ENCODE measurements at regions not wholly inside any gene's neighbourhood (a gene's known extent, or its start where the extent isn't known, plus 50 kb on each side); places are given as distances from the start of the nearest gene placed in this dataset.

DNA sequence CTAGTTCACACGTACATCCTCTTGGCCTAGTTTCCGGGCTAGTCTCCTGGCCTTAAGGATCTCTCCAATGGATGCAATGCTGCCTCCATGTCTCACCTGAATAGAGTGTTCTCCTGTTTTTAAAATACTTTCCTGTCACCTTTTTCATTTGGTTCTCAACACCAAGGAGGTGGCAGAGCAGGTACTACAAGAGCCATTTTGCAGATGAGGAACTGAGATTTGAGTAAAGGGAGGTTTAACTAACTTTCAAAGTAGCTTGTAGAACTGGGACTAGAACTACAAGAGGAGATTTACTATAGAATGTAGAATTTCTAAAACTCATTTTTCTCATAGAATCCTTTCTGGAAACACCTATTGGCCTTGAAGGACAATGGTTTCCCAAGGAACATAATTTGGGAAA, 97.6 kb upstream of the AP1S2 start:
- Histone ChIP-seq H3K9me3 (ENCODE audit: control insufficient read depth, low read depth, low read length) (no peaks in the 10 kb centered on the region), H3K18ac (ENCODE audit: insufficient read length, low read depth, low read length) (no peak overlapping the region), H2AK5ac (ENCODE audit: insufficient read length, low read length) (no peak overlapping the region), H2BK5ac (ENCODE audit: insufficient read length, low read length) (no peak overlapping the region), H4K20me1 (ENCODE audit: control insufficient read depth, insufficient read depth, insufficient read length) (no peaks in the 10 kb centered on the region), H3K27ac (ENCODE audit: insufficient read length, low read depth, low read length) (no peak overlapping the region), H4K91ac (ENCODE audit: insufficient read length, low read depth, low read length) (no peak overlapping the region), H3T11ph (ENCODE audit: low read length) (no peak overlapping the region), H2BK20ac (ENCODE audit: low read depth, low read length, poor library complexity, severe bottlenecking) (no peak overlapping the region), H3K4me1 (ENCODE audit: insufficient read depth, low read length) (peaks cover 4% of the 10 kb centered on the region; the same call in 1 of the 2 replicates), H4K8ac (replicated peaks; ENCODE audit: insufficient read length, low read depth, low read length) (no peak overlapping the region), H2BK15ac (ENCODE audit: low read depth, low read length) (no peak overlapping the region), H4K5ac (ENCODE audit: insufficient read length, low read depth, low read length) (no peak overlapping the region), H3K4ac (ENCODE audit: low read depth, low read length) (no peak overlapping the region), H3K14ac (ENCODE audit: insufficient read depth, low read length) (no peak overlapping the region), H3K9ac (ENCODE audit: extremely low read depth, insufficient read length, low read length) (no peak overlapping the region), H2AFZ (ENCODE audit: low read length) (no peak overlapping the region), H3K56ac (ENCODE audit: insufficient read length, low read depth, low read length) (no peak overlapping the region), H3K23me2 (ENCODE audit: insufficient read length, low read depth, low read length, poor library complexity, severe bottlenecking) (no peaks in the 10 kb centered on the region), H3K23ac (ENCODE audit: insufficient read length, low read depth, low read length) (no peak overlapping the region), H3K79me1 (ENCODE audit: insufficient read depth, low read depth, low read length, poor library complexity, severe bottlenecking) (no peaks in the 10 kb centered on the region), H3K4me2 (ENCODE audit: insufficient read depth, insufficient read length, low read length) (no peak overlapping the region), H3K79me2 (ENCODE audit: insufficient read depth, low read length) (no peaks in the 10 kb centered on the region), H3K27me3 (ENCODE audit: insufficient read depth, low read length) (no peaks in the 10 kb centered on the region), H2BK12ac (ENCODE audit: insufficient read length, low read depth, low read length) (no peak overlapping the region), H2BK120ac (ENCODE audit: low read depth, low read length, poor library complexity, severe bottlenecking) (no peak overlapping the region)
- Mint-ChIP-seq H3K36me3 (ENCODE audit: insufficient read depth in 1 of 3, low read depth in 3 of 3) (peaks cover 4 to 6% (median 5%) of the 10 kb centered on the region in 3 experiments; a peak in 6 of 7 replicates), H3K27ac (no peak overlapping the region), H3K4me1 (peaks cover 25 to 36% of the 10 kb centered on the region in 2 experiments), H3K27me3 (ENCODE audit: low read depth) (no peaks in the 10 kb centered on the region), H3K9me3 (no peaks in the 10 kb centered on the region), H3K4me3 (no peak overlapping the region)
- DNase-seq, result no peak
- TF ChIP-seq, protein P1, sequence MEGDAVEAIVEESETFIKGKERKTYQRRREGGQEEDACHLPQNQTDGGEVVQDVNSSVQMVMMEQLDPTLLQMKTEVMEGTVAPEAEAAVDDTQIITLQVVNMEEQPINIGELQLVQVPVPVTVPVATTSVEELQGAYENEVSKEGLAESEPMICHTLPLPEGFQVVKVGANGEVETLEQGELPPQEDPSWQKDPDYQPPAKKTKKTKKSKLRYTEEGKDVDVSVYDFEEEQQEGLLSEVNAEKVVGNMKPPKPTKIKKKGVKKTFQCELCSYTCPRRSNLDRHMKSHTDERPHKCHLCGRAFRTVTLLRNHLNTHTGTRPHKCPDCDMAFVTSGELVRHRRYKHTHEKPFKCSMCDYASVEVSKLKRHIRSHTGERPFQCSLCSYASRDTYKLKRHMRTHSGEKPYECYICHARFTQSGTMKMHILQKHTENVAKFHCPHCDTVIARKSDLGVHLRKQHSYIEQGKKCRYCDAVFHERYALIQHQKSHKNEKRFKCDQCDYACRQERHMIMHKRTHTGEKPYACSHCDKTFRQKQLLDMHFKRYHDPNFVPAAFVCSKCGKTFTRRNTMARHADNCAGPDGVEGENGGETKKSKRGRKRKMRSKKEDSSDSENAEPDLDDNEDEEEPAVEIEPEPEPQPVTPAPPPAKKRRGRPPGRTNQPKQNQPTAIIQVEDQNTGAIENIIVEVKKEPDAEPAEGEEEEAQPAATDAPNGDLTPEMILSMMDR (conservative IDR thresholded peaks at IDR 0.05), result no peak
- WGBS (ENCODE audit: extremely low coverage, insufficient read length, low lambda C conversion rate), result no CpG with 5 or more reads among the region's 2 CpGs
